ENCODE measurements at regions not wholly inside any gene's neighbourhood (a gene's known extent, or its start where the extent isn't known, plus 50 kb on each side); places are given as distances from the start of the nearest gene placed in this dataset.

GRCh38 chr21:28230559-28230958, 762.1 kb downstream of the LTN1 start:
- TF ChIP-seq EZH2phosphoT487 (IDR thresholded peaks at IDR 0.05; ENCODE audit: insufficient read depth, low read depth): no peak
- TF ChIP-seq EZH2 (IDR thresholded peaks at IDR 0.05; ENCODE audit: insufficient read depth, poor library complexity, severe bottlenecking): no peak

Data from GM23248 (cell line).